LNCAP (cell line): ENCODE measurements at regions not wholly inside any gene's neighbourhood (a gene's known extent, or its start where the extent isn't known, plus 50 kb on each side); places are given as distances from the start of the nearest gene placed in this dataset.

Source experiments
- TF ChIP-seq, protein P1 (sequence below): fragments of 450-650 bp; IDR thresholded peaks from 2 replicates; pipeline ENCODE4 v1.5.1; 2017; ENCODE audit warnings: mild to moderate bottlenecking

DNA sequence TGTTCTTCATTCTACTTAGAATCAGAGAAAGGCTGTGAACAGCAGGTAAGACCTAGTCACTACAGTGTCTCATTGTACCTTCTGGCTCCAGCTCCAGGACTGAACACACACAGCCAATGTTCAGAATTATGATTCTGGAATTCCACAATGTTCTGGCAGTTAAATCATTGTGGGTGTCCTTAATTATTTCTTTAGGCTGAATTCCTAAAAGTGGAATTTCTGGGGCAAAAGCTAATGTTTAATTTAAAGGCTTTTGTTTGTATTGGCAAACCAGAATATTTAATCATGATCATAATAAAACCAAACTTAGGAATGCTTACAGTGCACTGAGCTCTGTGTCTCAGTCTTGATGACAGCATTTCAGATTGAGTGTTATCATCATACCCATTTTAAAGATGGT lies 67.0 kb upstream of the FAT1 start:
- TF ChIP-seq, protein P1, sequence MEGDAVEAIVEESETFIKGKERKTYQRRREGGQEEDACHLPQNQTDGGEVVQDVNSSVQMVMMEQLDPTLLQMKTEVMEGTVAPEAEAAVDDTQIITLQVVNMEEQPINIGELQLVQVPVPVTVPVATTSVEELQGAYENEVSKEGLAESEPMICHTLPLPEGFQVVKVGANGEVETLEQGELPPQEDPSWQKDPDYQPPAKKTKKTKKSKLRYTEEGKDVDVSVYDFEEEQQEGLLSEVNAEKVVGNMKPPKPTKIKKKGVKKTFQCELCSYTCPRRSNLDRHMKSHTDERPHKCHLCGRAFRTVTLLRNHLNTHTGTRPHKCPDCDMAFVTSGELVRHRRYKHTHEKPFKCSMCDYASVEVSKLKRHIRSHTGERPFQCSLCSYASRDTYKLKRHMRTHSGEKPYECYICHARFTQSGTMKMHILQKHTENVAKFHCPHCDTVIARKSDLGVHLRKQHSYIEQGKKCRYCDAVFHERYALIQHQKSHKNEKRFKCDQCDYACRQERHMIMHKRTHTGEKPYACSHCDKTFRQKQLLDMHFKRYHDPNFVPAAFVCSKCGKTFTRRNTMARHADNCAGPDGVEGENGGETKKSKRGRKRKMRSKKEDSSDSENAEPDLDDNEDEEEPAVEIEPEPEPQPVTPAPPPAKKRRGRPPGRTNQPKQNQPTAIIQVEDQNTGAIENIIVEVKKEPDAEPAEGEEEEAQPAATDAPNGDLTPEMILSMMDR = no peak

DNA sequence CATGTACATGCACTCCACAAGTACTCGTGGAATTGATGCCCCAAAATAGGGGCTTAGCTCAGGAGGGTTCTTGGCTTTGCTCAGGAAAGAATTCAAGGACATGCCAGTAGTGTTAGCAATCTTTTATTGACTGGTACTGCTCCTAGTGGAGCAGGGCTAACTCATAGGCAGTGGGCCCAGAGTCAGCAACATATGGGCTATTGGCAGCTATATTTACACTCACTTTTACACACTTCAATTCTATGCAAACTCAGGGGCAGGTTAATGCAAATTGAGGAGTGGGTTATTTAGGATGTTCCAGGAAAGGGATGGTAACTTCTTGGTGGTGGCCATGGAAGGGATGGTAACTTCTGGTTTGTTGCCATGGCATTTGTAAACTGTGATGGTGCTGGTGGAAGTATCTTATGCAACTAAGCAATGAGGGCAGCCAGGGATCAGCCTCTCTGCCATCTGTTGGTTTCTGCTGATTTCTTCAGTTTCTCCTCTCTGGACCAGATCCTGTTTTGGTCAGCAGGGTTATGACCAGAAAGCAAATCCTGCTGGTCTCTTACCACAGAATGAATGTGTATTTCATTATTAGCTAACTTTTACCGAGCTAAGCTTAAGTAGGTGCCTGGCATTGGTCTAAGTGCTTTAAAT lies 69.2 kb upstream of the FAT1 start:
- TF ChIP-seq, protein P1 = no peak

DNA sequence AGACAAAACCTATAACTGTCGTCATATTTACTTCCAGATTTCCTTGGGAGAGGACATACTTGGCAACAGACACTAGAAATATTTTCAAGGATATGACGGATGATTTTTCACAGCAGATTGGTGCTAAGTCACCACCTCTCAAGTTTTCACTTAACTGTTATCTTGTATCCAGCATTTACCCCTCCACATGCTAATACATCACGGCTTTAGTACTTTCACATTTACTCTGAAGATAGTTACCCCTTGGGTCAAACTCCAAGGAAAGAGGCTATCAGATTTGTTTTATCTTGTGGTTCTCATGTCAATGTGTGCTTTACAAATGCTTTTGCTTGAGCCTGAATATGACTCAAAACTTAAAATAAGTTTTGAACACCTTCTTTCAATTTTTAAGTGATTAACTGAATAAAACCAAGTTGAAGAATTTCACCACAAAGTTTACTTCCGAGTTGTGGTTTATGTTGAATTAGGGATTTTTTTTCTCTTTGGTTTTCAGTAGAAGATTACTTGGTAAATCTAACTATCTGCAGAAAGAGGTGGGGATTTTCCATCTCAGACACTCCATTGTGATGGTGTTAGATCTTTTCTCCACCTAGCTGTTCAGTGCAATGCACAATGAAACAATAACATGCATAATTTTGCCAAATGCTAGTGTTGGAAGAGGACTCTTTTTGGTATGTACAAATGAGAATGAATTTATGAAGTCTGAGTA lies 75.4 kb upstream of the FAT1 start:
- TF ChIP-seq, protein P1 = no peak

DNA sequence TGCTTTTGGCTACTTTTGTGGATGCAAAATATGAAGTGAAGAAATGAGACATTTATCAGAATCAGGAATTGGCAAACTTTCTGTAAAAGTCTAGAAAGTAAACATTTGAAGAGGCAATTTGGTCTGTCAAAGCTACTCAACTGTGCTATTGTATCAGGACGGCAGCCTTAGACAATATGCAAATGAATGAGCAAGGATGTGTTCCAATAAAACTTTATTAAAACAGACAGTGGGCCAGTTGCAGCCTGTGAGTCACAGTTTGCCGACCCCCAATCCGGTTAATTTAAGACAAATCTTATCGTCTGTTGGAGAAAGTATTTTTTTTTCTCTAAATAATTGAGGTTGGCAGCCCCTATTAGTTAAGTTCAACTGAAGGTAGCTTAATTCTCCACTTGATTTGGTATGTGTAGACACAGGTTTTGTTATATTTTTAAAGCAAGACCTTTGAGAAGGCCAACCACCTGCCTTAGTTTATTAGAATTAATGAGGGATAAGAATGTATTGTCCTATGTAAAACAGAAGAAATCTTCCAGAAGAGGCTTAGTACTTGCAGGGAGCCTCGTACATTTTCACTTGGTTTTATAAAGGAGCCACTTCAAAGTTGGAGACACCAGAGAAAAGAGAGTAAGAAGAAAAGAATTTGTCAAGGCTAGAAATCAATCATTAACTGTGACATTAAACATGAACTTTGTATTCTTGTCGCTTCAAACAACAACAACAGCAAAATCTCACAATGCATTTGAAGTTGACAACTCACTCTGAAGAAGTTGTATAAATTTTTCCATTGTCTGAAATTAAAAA lies 81.6 kb upstream of the FAT1 start:
- TF ChIP-seq, protein P1 = no peak

DNA sequence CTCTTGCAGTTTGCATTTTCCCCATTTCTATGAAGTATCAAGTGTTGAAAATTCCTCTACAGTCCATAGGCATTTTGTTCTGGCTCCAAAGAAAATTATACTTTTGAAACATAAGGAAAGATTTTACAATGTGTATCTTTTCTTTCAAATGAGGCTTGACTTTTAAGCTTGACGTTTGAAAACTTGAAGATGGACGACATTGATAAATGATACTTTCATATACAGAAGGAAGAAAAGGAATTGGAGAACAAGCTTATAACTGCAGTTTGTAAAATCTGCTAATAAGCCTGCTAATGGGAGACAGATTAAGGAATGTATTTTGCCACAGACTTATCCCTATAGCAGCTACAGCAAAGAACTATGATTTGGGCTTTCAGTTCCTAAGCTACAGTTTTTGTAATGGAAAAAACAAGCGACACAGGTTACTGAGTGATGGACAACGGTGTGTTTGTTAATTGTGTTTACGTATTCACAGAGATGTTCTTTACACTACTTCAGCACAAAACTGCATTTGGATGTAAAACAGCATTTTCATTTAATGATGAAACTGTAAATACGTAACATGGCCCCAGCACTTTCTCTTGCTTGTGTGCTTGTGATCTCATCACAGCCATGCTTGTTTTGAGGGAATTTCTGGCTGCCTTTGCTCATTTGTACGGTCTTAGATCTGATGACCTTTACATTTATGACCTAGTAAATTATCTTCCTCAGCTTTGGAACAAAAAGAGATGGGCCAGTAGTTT lies 83.2 kb upstream of the FAT1 start:
- TF ChIP-seq, protein P1 = no peak

DNA sequence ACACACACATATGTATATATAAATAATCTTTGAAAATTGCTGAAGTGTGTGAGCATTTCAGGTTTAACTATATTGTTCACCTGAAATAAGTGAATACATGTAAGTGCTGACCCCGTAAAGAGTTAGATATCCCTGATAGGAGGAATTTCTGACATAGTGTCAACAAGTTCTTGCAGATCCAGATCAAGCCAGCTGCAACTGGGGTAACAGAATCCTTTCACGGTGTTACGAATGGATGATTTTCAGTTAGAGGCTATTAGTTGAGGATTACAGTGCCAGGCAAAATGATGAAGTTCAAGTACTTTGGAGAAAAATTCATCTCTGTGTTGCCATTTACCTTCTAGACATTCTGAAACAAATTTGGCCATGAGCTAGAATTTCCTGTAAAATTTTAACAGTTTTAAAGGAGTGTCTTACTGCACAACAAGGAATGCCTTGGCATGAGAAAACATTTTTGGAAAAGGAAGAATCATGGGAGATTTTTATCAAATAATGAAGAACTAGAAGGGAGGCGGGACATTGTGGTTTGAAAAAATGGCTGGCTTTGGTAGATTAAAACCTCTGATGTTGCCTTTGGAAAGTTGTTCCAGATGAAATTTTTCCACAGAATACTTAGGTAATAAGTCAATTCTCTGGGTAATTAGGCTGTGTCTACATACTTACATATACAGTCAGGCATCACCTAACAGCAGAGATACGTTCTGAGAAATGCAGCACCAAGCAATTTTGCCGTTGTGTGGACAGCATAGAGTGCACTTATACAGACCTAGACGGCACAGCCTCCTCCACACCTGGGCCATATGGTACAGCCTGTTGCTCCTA lies 84.4 kb upstream of the FAT1 start:
- TF ChIP-seq, protein P1 = no peak
